Esophagus (tissue), 2 donors: ENCODE measurements at regions not wholly inside any gene's neighbourhood (a gene's known extent, or its start where the extent isn't known, plus 50 kb on each side); places are given as distances from the start of the nearest gene placed in this dataset.

Experiments
- H3K27ac ChIP-seq, 2 donors: one replicate each; pipeline ENCODE4 v1.5.1; 2013; ENCODE audit warnings: low read depth in 2 of 2, mild to moderate bottlenecking in 2 of 2, inconsistent platforms in 1 of 2, low read length in 1 of 2, moderate library complexity in 1 of 2
- H3K27me3 ChIP-seq, 2 donors: one replicate each; pipeline ENCODE4 v1.6.1; 2013; ENCODE audit warnings: low read length in 2 of 2, control low read depth in 1 of 2, mild to moderate bottlenecking in 1 of 2; ENCODE audit not compliant: insufficient read depth in 2 of 2, control insufficient read depth in 1 of 2
- H3K36me3 ChIP-seq, 2 donors: one replicate each; pipeline ENCODE4 v1.6.1; 2013; ENCODE audit warnings: low read length in 1 of 2; ENCODE audit not compliant: control insufficient read depth in 2 of 2, insufficient read depth in 2 of 2
- H3K4me1 ChIP-seq, 2 donors: one replicate each; pipeline ENCODE4 v1.6.1; 2013; ENCODE audit warnings: low read length in 1 of 2; ENCODE audit not compliant: control insufficient read depth in 2 of 2, insufficient read depth in 2 of 2
- H3K4me3 ChIP-seq, 2 donors: one replicate each; pipeline ENCODE4 v1.5.1; 2013; ENCODE audit warnings: low read length in 2 of 2, mild to moderate bottlenecking in 2 of 2, low read depth in 1 of 2, moderate library complexity in 1 of 2
- H3K9me3 ChIP-seq, 2 donors: one replicate each; pipeline ENCODE4 v1.6.1; 2013; ENCODE audit warnings: mild to moderate bottlenecking in 2 of 2, low read depth in 1 of 2, low read length in 1 of 2, moderate library complexity in 1 of 2; ENCODE audit not compliant: control insufficient read depth in 2 of 2, insufficient read depth in 1 of 2
- WGBS, 2 donors: extraction: QIAGEN DNeasy Blood & Tissue Kit; methylation state at CpG; one replicate each; pipeline ENCODE4 v1.1.7; 2013; 5-methylcytosine and 5-hydroxymethylcytosine counted together
- donor health status: healthy with polysubstance abuse.
- donor health status: Bipolar disorder and iron deficiency.

GRCh38 chr15:35912196-35912595 is 366.2 kb upstream of the DPH6 start:
- no peak overlapping the region for H3K4me3 ChIP-seq
- H3K9me3 ChIP-seq: no peaks in the 10 kb centered on the region
- no peaks in the 10 kb centered on the region for H3K4me1 ChIP-seq
- no peaks in the 10 kb centered on the region for H3K36me3 ChIP-seq
- no peaks in the 10 kb centered on the region for H3K27me3 ChIP-seq
- H3K27ac ChIP-seq: no peak overlapping the region
- WGBS, 2 donors: 86 to 89% methylated on average over 2 of the region's 2 CpGs

GRCh38 chr15:35914573-35914972 is 368.6 kb upstream of the DPH6 start:
- no peaks in the 10 kb centered on the region for H3K27me3 ChIP-seq
- no peak overlapping the region for H3K4me3 ChIP-seq
- H3K9me3 ChIP-seq: no peaks in the 10 kb centered on the region
- H3K36me3 ChIP-seq: no peaks in the 10 kb centered on the region
- H3K27ac ChIP-seq: no peak overlapping the region
- WGBS, 2 donors: 84 to 86% methylated on average over 2 of the region's 2 CpGs
- no peaks in the 10 kb centered on the region for H3K4me1 ChIP-seq

GRCh38 chr15:35921046-35921445 is 375.1 kb upstream of the DPH6 start:
- Histone ChIP-seq H3K36me3 (no peaks in the 10 kb centered on the region), H3K9me3 (no peaks in the 10 kb centered on the region), H3K4me1 (no peaks in the 10 kb centered on the region)

GRCh38 chr15:35925275-35926006 is 379.5 kb upstream of the DPH6 start:
- Histone ChIP-seq H3K4me1 (no peaks in the 10 kb centered on the region), H3K36me3 (no peaks in the 10 kb centered on the region), H3K27me3 (no peaks in the 10 kb centered on the region), H3K4me3 (no peak overlapping the region), H3K27ac (no peak overlapping the region), H3K9me3 (no peaks in the 10 kb centered on the region)
- WGBS, 2 donors: 88 to 89% methylated on average over 9 of the region's 9 CpGs

More at GRCh38 chr15:35921046-35921445, 375.1 kb upstream of the DPH6 start:
- Histone ChIP-seq H3K27me3 (no peaks in the 10 kb centered on the region), H3K4me3 (no peak overlapping the region), H3K27ac (no peak overlapping the region)

GRCh38 chr15:35926007-35926380 is 380.0 kb upstream of the DPH6 start:
- Histone ChIP-seq H3K4me3 (no peak overlapping the region), H3K27ac (no peak overlapping the region), H3K36me3 (no peaks in the 10 kb centered on the region), H3K27me3 (no peaks in the 10 kb centered on the region), H3K4me1 (no peaks in the 10 kb centered on the region), H3K9me3 (no peaks in the 10 kb centered on the region)

- Histone ChIP-seq H3K9me3 (no peaks in the 10 kb centered on the region), H3K4me1 (no peaks in the 10 kb centered on the region), H3K27me3 (no peaks in the 10 kb centered on the region), H3K27ac (no peak overlapping the region), H3K36me3 (no peaks in the 10 kb centered on the region), H3K4me3 (no peak overlapping the region)
- 74 to 89% methylated on average over 2 of the region's 2 CpGs for WGBS, 2 donors
Measured at GRCh38 chr15:35928847-35929246, 382.9 kb upstream of the DPH6 start.

- H3K4me3 ChIP-seq: no peak overlapping the region
- H3K27ac ChIP-seq: no peak overlapping the region
- 50 to 65% methylated on average over 4 of the region's 4 CpGs for WGBS, 2 donors
- no peaks in the 10 kb centered on the region for H3K36me3 ChIP-seq
- no peaks in the 10 kb centered on the region for H3K27me3 ChIP-seq
- no peaks in the 10 kb centered on the region for H3K4me1 ChIP-seq
- no peaks in the 10 kb centered on the region for H3K9me3 ChIP-seq
Measured at GRCh38 chr15:35929740-35930444, 383.9 kb upstream of the DPH6 start.

GRCh38 chr15:35931799-35932341 is 385.9 kb upstream of the DPH6 start:
- no peaks in the 10 kb centered on the region for H3K27me3 ChIP-seq
- no peaks in the 10 kb centered on the region for H3K4me1 ChIP-seq
- H3K4me3 ChIP-seq: no peak overlapping the region
- WGBS, 2 donors: 49 to 59% methylated on average over 2 of the region's 2 CpGs
- H3K36me3 ChIP-seq: no peaks in the 10 kb centered on the region
- H3K27ac ChIP-seq: no peak overlapping the region
- H3K9me3 ChIP-seq: no peaks in the 10 kb centered on the region

- Histone ChIP-seq H3K36me3 (no peaks in the 10 kb centered on the region), H3K4me1 (no peaks in the 10 kb centered on the region), H3K9me3 (no peaks in the 10 kb centered on the region), H3K27me3 (no peaks in the 10 kb centered on the region), H3K27ac (no peak overlapping the region), H3K4me3 (no peak overlapping the region)
- 70 to 71% methylated on average over 5 of the region's 5 CpGs for WGBS, 2 donors
Measured at GRCh38 chr15:35932531-35932930, 386.6 kb upstream of the DPH6 start.

- no peaks in the 10 kb centered on the region for H3K36me3 ChIP-seq
- no peaks in the 10 kb centered on the region for H3K4me1 ChIP-seq
- no peak overlapping the region for H3K4me3 ChIP-seq
- no peaks in the 10 kb centered on the region for H3K27me3 ChIP-seq
- 76 to 79% methylated on average over 3 of the region's 3 CpGs for WGBS, 2 donors
- no peaks in the 10 kb centered on the region for H3K9me3 ChIP-seq
- H3K27ac ChIP-seq: no peak overlapping the region
Measured at GRCh38 chr15:35933531-35933930, 387.6 kb upstream of the DPH6 start.
